Limb (tissue), 2 donors: ENCODE measurements at regions not wholly inside any gene's neighbourhood (a gene's known extent, or its start where the extent isn't known, plus 50 kb on each side); places are given as distances from the start of the nearest gene placed in this dataset.

ENCODE experiments used
- DNase-seq, 2 donors: peaks; one replicate each; pipeline ENCODE4 v3.0.0-alpha.2; 2016; ENCODE audit errors: extremely low spot score in 2 of 2

GRCh38 chr13:55219538-55219937, 1921.2 kb upstream of the PRR20A start:
- no peak for DNase-seq

GRCh38 chr13:55229906-55230569, 1910.7 kb upstream of the PRR20A start:
- no peak for DNase-seq

- DNase-seq, result no peak
These were observed 1910.2 kb upstream of the PRR20A start for GRCh38 chr13:55230570-55230908.

GRCh38 chr13:55234311-55234710, 1906.4 kb upstream of the PRR20A start:
- DNase-seq, result no peak

- DNase-seq, result no peak
These were observed 1895.6 kb upstream of the PRR20A start for GRCh38 chr13:55245005-55245644.

- DNase-seq, result no peak
These were observed 1885.5 kb upstream of the PRR20A start for GRCh38 chr13:55255236-55255635.

- DNase-seq, result no peak
These were observed 1877.7 kb upstream of the PRR20A start for GRCh38 chr13:55263045-55263444.

- DNase-seq, result no peak
These were observed 1874.1 kb upstream of the PRR20A start for GRCh38 chr13:55266644-55267043.

- DNase-seq, result no peak
These were observed 1842.5 kb upstream of the PRR20A start for GRCh38 chr13:55298201-55298600.

- no peak for DNase-seq
These were observed 1838.2 kb upstream of the PRR20A start for GRCh38 chr13:55302568-55302967.

GRCh38 chr13:55307909-55308308, 1832.8 kb upstream of the PRR20A start:
- DNase-seq, result no peak

GRCh38 chr13:55341891-55342290, 1798.8 kb upstream of the PRR20A start:
- no peak for DNase-seq

GRCh38 chr13:55345224-55345623, 1795.5 kb upstream of the PRR20A start:
- no peak for DNase-seq

GRCh38 chr13:55347528-55347927, 1793.2 kb upstream of the PRR20A start:
- DNase-seq, result no peak

GRCh38 chr13:55359067-55359466, 1781.7 kb upstream of the PRR20A start:
- no peak for DNase-seq

- DNase-seq, result no peak
These were observed 1779.6 kb upstream of the PRR20A start for GRCh38 chr13:55361141-55361540.

- no peak for DNase-seq
These were observed 1774.0 kb upstream of the PRR20A start for GRCh38 chr13:55366676-55367075.

GRCh38 chr13:55394470-55394869, 1746.2 kb upstream of the PRR20A start:
- DNase-seq, result no peak

- no peak for DNase-seq
These were observed 1737.8 kb upstream of the PRR20A start for GRCh38 chr13:55402870-55403269.

GRCh38 chr13:55403887-55404487, 1736.7 kb upstream of the PRR20A start:
- no peak for DNase-seq

- DNase-seq, result no peak
These were observed 1730.1 kb upstream of the PRR20A start for GRCh38 chr13:55410398-55411330.

- DNase-seq, result no peak
These were observed 1722.6 kb upstream of the PRR20A start for GRCh38 chr13:55418095-55418494.
